Esophagus muscularis mucosa (tissue), 3 donors: ENCODE measurements at regions not wholly inside any gene's neighbourhood (a gene's known extent, or its start where the extent isn't known, plus 50 kb on each side); places are given as distances from the start of the nearest gene placed in this dataset.

ENCODE experiments used
- POLR2A ChIP-seq: fragments of 450-650 bp; IDR thresholded peaks from one replicate; pipeline ENCODE4 v1.6.1; 2017; ENCODE audit warnings: antibody characterized with exemption, moderate library complexity, mild to moderate bottlenecking, low read depth
- TF ChIP-seq, protein P1 (sequence below), 3 experiments: fragments of 200-600 bp in 2 of 3; fragments of 450-650 bp in 1 of 3; sonication (generic) in 2 of 3; IDR thresholded peaks; one replicate each; pipeline ENCODE4 v1.5.1; 2017 to 2019; ENCODE audit warnings: antibody characterized with exemption in 3 of 3, mild to moderate bottlenecking in 2 of 3, moderate library complexity in 1 of 3

DNA sequence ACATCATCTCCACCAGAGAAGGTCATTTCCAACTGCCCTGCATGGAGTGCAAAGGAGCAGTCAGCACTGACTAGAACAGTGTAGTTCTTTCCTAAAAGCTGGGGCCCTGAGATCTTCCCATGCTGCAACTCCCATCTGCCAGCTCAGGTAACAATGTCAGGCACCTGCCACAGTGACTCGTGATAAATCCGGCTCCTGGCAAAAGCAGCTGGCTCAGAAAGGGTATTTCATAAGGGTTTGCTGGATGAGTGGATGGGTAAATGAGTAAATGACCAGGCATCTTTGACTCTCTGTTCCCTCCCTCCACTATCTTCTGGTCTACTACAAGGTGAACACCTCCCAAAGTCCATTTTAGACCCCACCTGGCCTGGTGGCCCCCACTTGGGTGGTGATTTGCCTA lies 403.6 kb downstream of the NXPE2 start:
- TF ChIP-seq, protein P1, sequence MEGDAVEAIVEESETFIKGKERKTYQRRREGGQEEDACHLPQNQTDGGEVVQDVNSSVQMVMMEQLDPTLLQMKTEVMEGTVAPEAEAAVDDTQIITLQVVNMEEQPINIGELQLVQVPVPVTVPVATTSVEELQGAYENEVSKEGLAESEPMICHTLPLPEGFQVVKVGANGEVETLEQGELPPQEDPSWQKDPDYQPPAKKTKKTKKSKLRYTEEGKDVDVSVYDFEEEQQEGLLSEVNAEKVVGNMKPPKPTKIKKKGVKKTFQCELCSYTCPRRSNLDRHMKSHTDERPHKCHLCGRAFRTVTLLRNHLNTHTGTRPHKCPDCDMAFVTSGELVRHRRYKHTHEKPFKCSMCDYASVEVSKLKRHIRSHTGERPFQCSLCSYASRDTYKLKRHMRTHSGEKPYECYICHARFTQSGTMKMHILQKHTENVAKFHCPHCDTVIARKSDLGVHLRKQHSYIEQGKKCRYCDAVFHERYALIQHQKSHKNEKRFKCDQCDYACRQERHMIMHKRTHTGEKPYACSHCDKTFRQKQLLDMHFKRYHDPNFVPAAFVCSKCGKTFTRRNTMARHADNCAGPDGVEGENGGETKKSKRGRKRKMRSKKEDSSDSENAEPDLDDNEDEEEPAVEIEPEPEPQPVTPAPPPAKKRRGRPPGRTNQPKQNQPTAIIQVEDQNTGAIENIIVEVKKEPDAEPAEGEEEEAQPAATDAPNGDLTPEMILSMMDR (IDR thresholded peaks at IDR 0.05) = no peak
- no peak for TF ChIP-seq POLR2A
